ENCODE measurements at regions not wholly inside any gene's neighbourhood (a gene's known extent, or its start where the extent isn't known, plus 50 kb on each side); places are given as distances from the start of the nearest gene placed in this dataset.

GRCh38 chrX:25226151-25226550 is 210.4 kb upstream of the ARX start:
- no peak for TF ChIP-seq EZH2 (IDR thresholded peaks at IDR 0.05; ENCODE audit: borderline replicate concordance)
- TF ChIP-seq EZH2phosphoT487 (IDR thresholded peaks at IDR 0.05; ENCODE audit: low read depth, severe bottlenecking, unreplicated experiment): no peak
- TF ChIP-seq CTCF (IDR thresholded peaks at IDR 0.05; ENCODE audit: poor library complexity): no peak
- 83% methylated on average over 5 of the region's 5 CpGs for WGBS (ENCODE audit: low lambda C conversion rate, missing lambda C conversion rate)
- no peak for DNase-seq (ENCODE audit: low spot score)
- Histone ChIP-seq H3K4me3 (no peak overlapping the region), H3K4me1 (ENCODE audit: insufficient read depth) (no peaks in the 10 kb centered on the region), H3K27ac (no peak overlapping the region), H2AFZ (no peak overlapping the region), H3K9me2 (replicated peaks; ENCODE audit: insufficient read depth) (no peaks in the 10 kb centered on the region), H3K9me3 (ENCODE audit: low read depth) (no peaks in the 10 kb centered on the region), H3K27me3 (no peaks in the 10 kb centered on the region), H3K36me3 (replicated peaks; ENCODE audit: insufficient read depth, low read depth) (no peaks in the 10 kb centered on the region), H3K4me2 (no peak overlapping the region), H3K79me2 (no peaks in the 10 kb centered on the region), H4K20me1 (ENCODE audit: insufficient read depth, poor library complexity, severe bottlenecking) (no peaks in the 10 kb centered on the region)

GRCh38 chrX:25219480-25219879 is 203.7 kb upstream of the ARX start:
- no peaks in the 10 kb centered on the region for H3K79me2 ChIP-seq
- TF ChIP-seq EZH2phosphoT487 (IDR thresholded peaks at IDR 0.05; ENCODE audit: low read depth, severe bottlenecking, unreplicated experiment): no peak
- TF ChIP-seq CTCF (IDR thresholded peaks at IDR 0.05; ENCODE audit: poor library complexity): no peak
- no peak for TF ChIP-seq EZH2 (IDR thresholded peaks at IDR 0.05; ENCODE audit: borderline replicate concordance)
- no peaks in the 10 kb centered on the region for H4K20me1 ChIP-seq (ENCODE audit: insufficient read depth, poor library complexity, severe bottlenecking)
- no peak overlapping the region for H3K4me2 ChIP-seq
- H3K27me3 ChIP-seq: no peaks in the 10 kb centered on the region
- no peaks in the 10 kb centered on the region for H3K9me3 ChIP-seq (ENCODE audit: low read depth)
- no peaks in the 10 kb centered on the region for H3K36me3 ChIP-seq (replicated peaks; ENCODE audit: insufficient read depth, low read depth)
- no peak overlapping the region for H3K4me3 ChIP-seq
- H3K27ac ChIP-seq: no peak overlapping the region
- no peaks in the 10 kb centered on the region for H3K4me1 ChIP-seq (ENCODE audit: insufficient read depth)
- no peaks in the 10 kb centered on the region for H3K9me2 ChIP-seq (replicated peaks; ENCODE audit: insufficient read depth)
- no peak for DNase-seq (ENCODE audit: low spot score)
- no peak overlapping the region for H2AFZ ChIP-seq

GRCh38 chrX:25213611-25214010 is 197.8 kb upstream of the ARX start:
- TF ChIP-seq EZH2phosphoT487 (IDR thresholded peaks at IDR 0.05; ENCODE audit: low read depth, severe bottlenecking, unreplicated experiment): no peak
- TF ChIP-seq CTCF (IDR thresholded peaks at IDR 0.05; ENCODE audit: poor library complexity): no peak
- TF ChIP-seq EZH2 (IDR thresholded peaks at IDR 0.05; ENCODE audit: borderline replicate concordance): no peak
- H3K36me3 ChIP-seq (replicated peaks; ENCODE audit: insufficient read depth, low read depth): no peaks in the 10 kb centered on the region

GRCh38 chrX:25207803-25208475 is 192.2 kb upstream of the ARX start:
- no peaks in the 10 kb centered on the region for H3K36me3 ChIP-seq (replicated peaks; ENCODE audit: insufficient read depth, low read depth)
- DNase-seq (ENCODE audit: low spot score): no peak
- H3K9me3 ChIP-seq (ENCODE audit: low read depth): no peaks in the 10 kb centered on the region
- H3K27me3 ChIP-seq: no peaks in the 10 kb centered on the region
- no peaks in the 10 kb centered on the region for H3K79me2 ChIP-seq
- no peaks in the 10 kb centered on the region for H4K20me1 ChIP-seq (ENCODE audit: insufficient read depth, poor library complexity, severe bottlenecking)
- no peak overlapping the region for H3K4me3 ChIP-seq
- H3K4me2 ChIP-seq: no peak overlapping the region
- no peaks in the 10 kb centered on the region for H3K9me2 ChIP-seq (replicated peaks; ENCODE audit: insufficient read depth)
- no peaks in the 10 kb centered on the region for H3K4me1 ChIP-seq (ENCODE audit: insufficient read depth)
- no peak overlapping the region for H3K27ac ChIP-seq
- WGBS (ENCODE audit: low lambda C conversion rate, missing lambda C conversion rate): 53% methylated on average over 5 of the region's 5 CpGs
- no peak for TF ChIP-seq CTCF (IDR thresholded peaks at IDR 0.05; ENCODE audit: poor library complexity)
- TF ChIP-seq EZH2phosphoT487 (IDR thresholded peaks at IDR 0.05; ENCODE audit: low read depth, severe bottlenecking, unreplicated experiment): no peak
- no peak for TF ChIP-seq EZH2 (IDR thresholded peaks at IDR 0.05; ENCODE audit: borderline replicate concordance)
- no peak overlapping the region for H2AFZ ChIP-seq

More at GRCh38 chrX:25213611-25214010, 197.8 kb upstream of the ARX start:
- H3K4me1 ChIP-seq (ENCODE audit: insufficient read depth): no peaks in the 10 kb centered on the region
- H3K4me2 ChIP-seq: no peak overlapping the region
- no peak for DNase-seq (ENCODE audit: low spot score)
- H3K27me3 ChIP-seq: no peaks in the 10 kb centered on the region
- no peak overlapping the region for H2AFZ ChIP-seq
- no peak overlapping the region for H3K4me3 ChIP-seq
- no peaks in the 10 kb centered on the region for H3K79me2 ChIP-seq
- H3K27ac ChIP-seq: no peak overlapping the region
- H3K9me2 ChIP-seq (replicated peaks; ENCODE audit: insufficient read depth): no peaks in the 10 kb centered on the region
- H3K9me3 ChIP-seq (ENCODE audit: low read depth): no peaks in the 10 kb centered on the region
- no peaks in the 10 kb centered on the region for H4K20me1 ChIP-seq (ENCODE audit: insufficient read depth, poor library complexity, severe bottlenecking)
